ENCODE measurements at regions not wholly inside any gene's neighbourhood (a gene's known extent, or its start where the extent isn't known, plus 50 kb on each side); places are given as distances from the start of the nearest gene placed in this dataset.

GRCh38 chr7:42373285-42373684 is 136.3 kb upstream of the GLI3 start:
- no peaks in the 10 kb centered on the region for H3K9me3 ChIP-seq (replicated peaks; ENCODE audit: control insufficient read depth, insufficient read depth, low read length)
- no peaks in the 10 kb centered on the region for H3K4me1 ChIP-seq (ENCODE audit: control insufficient read depth, extremely low read depth, insufficient read depth, low read length)
- DNase-seq (ENCODE audit: low read depth, low spot score): no peak
- dilution Hi-C loops (cut with MboI; ENCODE audit: extremely low pct_ligation_motif_present, low sequenced_read_pairs): no loop called here
- no peaks in the 10 kb centered on the region for H3K79me2 ChIP-seq (ENCODE audit: control insufficient read depth, insufficient read depth, low read length)
- CTCF ChIA-PET: no interaction called here
- POLR2A ChIA-PET: no interaction called here
- no TSS peak for BruUV-seq (replicated peaks)
- H2AFZ ChIP-seq (ENCODE audit: low read depth, low read length): no peak overlapping the region
- no peak overlapping the region for H3K27ac ChIP-seq (ENCODE audit: insufficient read depth, low read depth, low read length)
- no peaks in the 10 kb centered on the region for H3K36me3 ChIP-seq (ENCODE audit: control insufficient read depth in 2 of 2, extremely low read depth in 1 of 2, insufficient read depth in 2 of 2, low read length in 2 of 2)
- no peaks in the 10 kb centered on the region for H4K20me1 ChIP-seq (replicated peaks; ENCODE audit: control insufficient read depth, extremely low read depth, insufficient read depth, low read length)
- no peak for TF ChIP-seq GATA2 (IDR thresholded peaks at IDR 0.05; ENCODE audit: insufficient read depth, insufficient read length, low read depth, low read length)
- no peak for TF ChIP-seq JUN (IDR thresholded peaks at IDR 0.05; ENCODE audit: borderline replicate concordance, insufficient read depth, insufficient read length, low read depth)
- no peak for TF ChIP-seq POLR2A (IDR thresholded peaks at IDR 0.05; ENCODE audit: low read depth, low read length)
- no peak for FAIRE-seq
- H3K4me3 ChIP-seq (replicated peaks in 1 of 3; ENCODE audit: insufficient read depth in 1 of 3, low read depth in 1 of 3, low read length in 3 of 3): no peak overlapping the region
- no peak overlapping the region for H3K9ac ChIP-seq (replicated peaks; ENCODE audit: extremely low read depth, insufficient read depth, low read length)
- intact Hi-C loops (cut with micrococcal nuclease): no loop called here
- H3K4me2 ChIP-seq (ENCODE audit: insufficient read depth, low read length): no peak overlapping the region
- H3K9me1 ChIP-seq (replicated peaks; ENCODE audit: control insufficient read depth, extremely low read depth, insufficient read depth, low read length): no peaks in the 10 kb centered on the region
- peaks cover 0 to 4% of the 10 kb centered on the region in 2 experiments for H3K27me3 ChIP-seq (ENCODE audit: control insufficient read depth in 2 of 2, insufficient read depth in 2 of 2, low read length in 2 of 2)

GRCh38 chr7:42372479-42372878 is 135.5 kb upstream of the GLI3 start:
- Histone ChIP-seq H3K27ac (ENCODE audit: insufficient read depth, low read depth, low read length) (no peak overlapping the region), H3K9me1 (replicated peaks; ENCODE audit: control insufficient read depth, extremely low read depth, insufficient read depth, low read length) (no peaks in the 10 kb centered on the region), H3K9ac (replicated peaks; ENCODE audit: extremely low read depth, insufficient read depth, low read length) (no peak overlapping the region), H4K20me1 (replicated peaks; ENCODE audit: control insufficient read depth, extremely low read depth, insufficient read depth, low read length) (no peaks in the 10 kb centered on the region), H3K36me3 (ENCODE audit: control insufficient read depth in 2 of 2, extremely low read depth in 1 of 2, insufficient read depth in 2 of 2, low read length in 2 of 2) (no peaks in the 10 kb centered on the region), H3K79me2 (ENCODE audit: control insufficient read depth, insufficient read depth, low read length) (no peaks in the 10 kb centered on the region), H3K4me1 (ENCODE audit: control insufficient read depth, extremely low read depth, insufficient read depth, low read length) (no peaks in the 10 kb centered on the region), H2AFZ (ENCODE audit: low read depth, low read length) (no peak overlapping the region), H3K4me3 (replicated peaks in 1 of 3; ENCODE audit: insufficient read depth in 1 of 3, low read depth in 1 of 3, low read length in 3 of 3) (no peak overlapping the region), H3K9me3 (replicated peaks; ENCODE audit: control insufficient read depth, insufficient read depth, low read length) (no peaks in the 10 kb centered on the region), H3K27me3 (ENCODE audit: control insufficient read depth in 2 of 2, insufficient read depth in 2 of 2, low read length in 2 of 2) (peaks cover 0 to 4% of the 10 kb centered on the region in 2 experiments), H3K4me2 (ENCODE audit: insufficient read depth, low read length) (no peak overlapping the region)
- dilution Hi-C loops (cut with MboI; ENCODE audit: extremely low pct_ligation_motif_present, low sequenced_read_pairs): no loop called here
- DNase-seq (ENCODE audit: low read depth, low spot score) (no peak), FAIRE-seq (no peak)
- ChIA-PET POLR2A (no interaction called here), CTCF (no interaction called here)
- intact Hi-C loops (cut with micrococcal nuclease): no loop called here
- TF ChIP-seq FOS (IDR thresholded peaks at IDR 0.05; ENCODE audit: borderline replicate concordance, insufficient read depth, low read length) (no peak), MAX (IDR thresholded peaks at IDR 0.05; ENCODE audit: insufficient read depth, insufficient read length) (no peak), GATA2 (IDR thresholded peaks at IDR 0.05; ENCODE audit: insufficient read depth, insufficient read length, low read depth, low read length) (no peak), CTCF (IDR thresholded peaks at IDR 0.05; ENCODE audit: extremely low read depth in 1 of 2, insufficient read depth in 1 of 2, low read depth in 1 of 2, low read length in 2 of 2) (no peak), POLR2A (IDR thresholded peaks at IDR 0.05; ENCODE audit: low read depth, low read length) (no peak)
- BruUV-seq (replicated peaks): no TSS peak
